ENCODE measurements at regions not wholly inside any gene's neighbourhood (a gene's known extent, or its start where the extent isn't known, plus 50 kb on each side); places are given as distances from the start of the nearest gene placed in this dataset.

GRCh38 chr12:108410689-108411088 is 71.6 kb upstream of the CMKLR1 start:
- Histone ChIP-seq H3K79me2 (ENCODE audit: insufficient read depth, low read length) (no peaks in the 10 kb centered on the region), H3K9me3 (ENCODE audit: low read length) (no peaks in the 10 kb centered on the region), H2AFZ (ENCODE audit: low read length) (no peak overlapping the region), H3K4me1 (ENCODE audit: insufficient read depth, low read length) (no peaks in the 10 kb centered on the region), H3K4me2 (ENCODE audit: low read depth, low read length) (no peak overlapping the region), H3K9ac (ENCODE audit: insufficient read depth, low read depth, low read length) (no peak overlapping the region), H3K27ac (ENCODE audit: extremely low read length, insufficient read depth, low read length) (no peak overlapping the region), H3K36me3 (replicated peaks in 1 of 2; ENCODE audit: control insufficient read depth in 1 of 2, insufficient read depth in 2 of 2, low read length in 2 of 2) (no peaks in the 10 kb centered on the region), H3K4me3 (replicated peaks in 1 of 3; ENCODE audit: insufficient read depth in 1 of 3, low read depth in 2 of 3, low read length in 3 of 3) (no peak overlapping the region), H3K27me3 (ENCODE audit: control insufficient read depth in 1 of 2, insufficient read depth in 2 of 2, low read length in 2 of 2) (no peaks in the 10 kb centered on the region), H4K20me1 (ENCODE audit: insufficient read depth, low read length) (no peaks in the 10 kb centered on the region)
- no peak for ATAC-seq
- CTCF ChIA-PET (ENCODE audit: low intra/inter-chr PET ratio, low total read pairs): no interaction called here
- TF ChIP-seq ETV6 (CRISPR knock-in tag; conservative IDR thresholded peaks at IDR 0.05) (no peak), ATM (IDR thresholded peaks at IDR 0.05; ENCODE audit: borderline replicate concordance) (no peak), HDAC6 (IDR thresholded peaks at IDR 0.05; ENCODE audit: low read depth, low read length) (no peak), SATB2 (CRISPR knock-in tag; IDR thresholded peaks at IDR 0.05) (no peak), MTF1 (CRISPR knock-in tag; IDR thresholded peaks at IDR 0.05) (no peak), ZNF441 (CRISPR knock-in tag; IDR thresholded peaks at IDR 0.05; ENCODE audit: borderline replicate concordance) (no peak), ZNF362 (CRISPR knock-in tag; IDR thresholded peaks at IDR 0.05; ENCODE audit: borderline replicate concordance) (no peak), ZBTB1 (CRISPR knock-in tag; IDR thresholded peaks at IDR 0.05; ENCODE audit: borderline replicate concordance) (no peak), KMT2B (CRISPR knock-in tag; IDR thresholded peaks at IDR 0.05) (no peak)
- TF ChIP-seq, protein P1, sequence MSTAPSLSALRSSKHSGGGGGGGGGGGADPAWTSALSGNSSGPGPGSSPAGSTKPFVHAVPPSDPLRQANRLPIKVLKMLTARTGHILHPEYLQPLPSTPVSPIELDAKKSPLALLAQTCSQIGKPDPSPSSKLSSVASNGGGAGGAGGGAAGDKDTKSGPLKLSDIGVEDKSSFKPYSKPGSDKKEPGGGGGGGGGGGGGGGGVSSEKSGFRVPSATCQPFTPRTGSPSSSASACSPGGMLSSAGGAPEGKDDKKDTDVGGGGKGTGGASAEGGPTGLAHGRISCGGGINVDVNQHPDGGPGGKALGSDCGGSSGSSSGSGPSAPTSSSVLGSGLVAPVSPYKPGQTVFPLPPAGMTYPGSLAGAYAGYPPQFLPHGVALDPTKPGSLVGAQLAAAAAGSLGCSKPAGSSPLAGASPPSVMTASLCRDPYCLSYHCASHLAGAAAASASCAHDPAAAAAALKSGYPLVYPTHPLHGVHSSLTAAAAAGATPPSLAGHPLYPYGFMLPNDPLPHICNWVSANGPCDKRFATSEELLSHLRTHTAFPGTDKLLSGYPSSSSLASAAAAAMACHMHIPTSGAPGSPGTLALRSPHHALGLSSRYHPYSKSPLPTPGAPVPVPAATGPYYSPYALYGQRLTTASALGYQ (CRISPR knock-in tag; IDR thresholded peaks at IDR 0.05): no peak
- TF ChIP-seq, protein P2, sequence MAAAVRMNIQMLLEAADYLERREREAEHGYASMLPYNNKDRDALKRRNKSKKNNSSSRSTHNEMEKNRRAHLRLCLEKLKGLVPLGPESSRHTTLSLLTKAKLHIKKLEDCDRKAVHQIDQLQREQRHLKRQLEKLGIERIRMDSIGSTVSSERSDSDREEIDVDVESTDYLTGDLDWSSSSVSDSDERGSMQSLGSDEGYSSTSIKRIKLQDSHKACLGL (CRISPR knock-in tag; IDR thresholded peaks at IDR 0.05): no peak
- TF ChIP-seq, protein P3, sequence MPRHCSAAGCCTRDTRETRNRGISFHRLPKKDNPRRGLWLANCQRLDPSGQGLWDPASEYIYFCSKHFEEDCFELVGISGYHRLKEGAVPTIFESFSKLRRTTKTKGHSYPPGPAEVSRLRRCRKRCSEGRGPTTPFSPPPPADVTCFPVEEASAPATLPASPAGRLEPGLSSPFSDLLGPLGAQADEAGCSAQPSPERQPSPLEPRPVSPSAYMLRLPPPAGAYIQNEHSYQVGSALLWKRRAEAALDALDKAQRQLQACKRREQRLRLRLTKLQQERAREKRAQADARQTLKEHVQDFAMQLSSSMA (CRISPR knock-in tag; IDR thresholded peaks at IDR 0.05): no peak
- WGBS (ENCODE audit: low lambda C conversion rate): 6% methylated on average over 3 of the region's 3 CpGs
- no TSS peak for BruUV-seq (replicated peaks)
- in situ Hi-C loops (cut with HindIII; ENCODE audit: extremely low pct_ligation_motif_present, low pct_unique_long_range_greater_than_20kb) (no loop called here), intact Hi-C loops (cut with micrococcal nuclease; ENCODE audit: unreplicated experiment) (no loop called here)
- POLR2A ChIA-PET: no interaction called here
- FAIRE-seq: no peak
- DNase-seq (ENCODE audit: low spot score): no peak
